Karpas-422 (cell line): ENCODE measurements at regions not wholly inside any gene's neighbourhood (a gene's known extent, or its start where the extent isn't known, plus 50 kb on each side); places are given as distances from the start of the nearest gene placed in this dataset.

Source experiments
- DNase-seq: peaks from one replicate; pipeline ENCODE4 v3.0.0-alpha.2; 2015
- H2AFZ ChIP-seq: fragments of 200-600 bp; sonication (generic); 2 replicates; pipeline ENCODE4 v1.6.1; 2014; ENCODE audit warnings: antibody characterized with exemption, low read length, mixed read lengths
- H3K27ac ChIP-seq: fragments of 200-600 bp; sonication (generic); 2 replicates; pipeline ENCODE4 v1.5.1; 2014; ENCODE audit warnings: mild to moderate bottlenecking, low read length, moderate library complexity
- H3K27me3 ChIP-seq: fragments of 200-600 bp; sonication (generic); 2 replicates; pipeline ENCODE4 v1.6.1; 2014; ENCODE audit warnings: low read length, mixed read lengths
- H3K36me3 ChIP-seq: fragments of 200-600 bp; sonication (generic); 2 replicates; pipeline ENCODE4 v1.6.1; 2014; ENCODE audit warnings: low read length, mixed read lengths; ENCODE audit not compliant: insufficient read depth
- H3K4me1 ChIP-seq: fragments of 200-600 bp; sonication (generic); 2 replicates; pipeline ENCODE4 v1.6.1; 2014; ENCODE audit warnings: mild to moderate bottlenecking, low read length, mixed read lengths
- H3K4me2 ChIP-seq: fragments of 200-600 bp; sonication (generic); 2 replicates; pipeline ENCODE4 v1.6.1; 2014; ENCODE audit warnings: low read length, low read depth, mild to moderate bottlenecking; ENCODE audit not compliant: poor library complexity, severe bottlenecking
- H3K4me3 ChIP-seq: fragments of 200-600 bp; sonication (generic); 2 replicates; pipeline ENCODE4 v1.5.1; 2014; ENCODE audit warnings: mild to moderate bottlenecking, antibody characterized with exemption, low read length, mixed read lengths
- H3K79me2 ChIP-seq: fragments of 200-600 bp; sonication (generic); 2 replicates; pipeline ENCODE4 v1.6.1; 2014; ENCODE audit warnings: mild to moderate bottlenecking, low read length, mixed read lengths
- H3K9ac ChIP-seq: fragments of 200-600 bp; sonication (generic); 2 replicates; pipeline ENCODE4 v1.6.0; 2014; ENCODE audit warnings: low read length
- H3K9me2 ChIP-seq: fragments of 200-600 bp; sonication (generic), shearing (Covaris generic); replicated peaks from 2 replicates; pipeline ENCODE4 v1.6.0; 2014; ENCODE audit warnings: mild to moderate bottlenecking, low read length, moderate library complexity; ENCODE audit not compliant: insufficient read depth
- H3K9me3 ChIP-seq: fragments of 300-700, 200-600 bp; sonication (generic); 2 replicates; pipeline ENCODE4 v1.6.1; 2014; ENCODE audit warnings: low read length, mixed read lengths
- H4K20me1 ChIP-seq: fragments of 200-600 bp; sonication (generic); 2 replicates; pipeline ENCODE4 v1.6.1; 2014; ENCODE audit warnings: mild to moderate bottlenecking, antibody characterized with exemption, low read length, low read depth; ENCODE audit not compliant: insufficient read depth

DNA sequence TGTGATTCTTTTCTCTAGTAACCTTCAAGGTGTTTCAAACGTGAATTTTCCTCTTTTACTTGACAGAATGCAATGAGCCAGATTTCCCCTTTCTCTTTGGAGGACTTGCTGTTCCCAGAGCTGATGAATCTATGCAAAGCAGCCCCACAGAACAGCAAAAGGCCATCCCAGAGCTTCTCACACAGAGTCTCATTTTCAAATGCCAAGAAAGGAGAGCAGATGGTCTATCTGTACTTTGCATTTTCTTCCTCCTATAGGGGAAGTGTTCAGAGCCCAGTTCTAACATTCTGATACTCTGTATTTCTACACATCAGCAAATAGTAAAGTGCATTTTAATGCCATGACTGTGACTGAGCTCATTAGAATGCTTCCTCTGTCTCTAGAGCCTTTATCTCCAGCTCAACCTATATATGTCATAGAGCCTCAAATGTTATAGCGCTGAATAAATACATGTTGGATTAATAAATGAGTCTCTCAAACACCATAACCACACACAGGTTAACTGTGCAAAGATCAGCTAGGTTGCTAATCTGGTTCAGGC is 81.8 kb upstream of the EYA4 start:
- Histone ChIP-seq H3K27me3 (no peaks in the 10 kb centered on the region), H2AFZ (no peak overlapping the region), H3K4me3 (no peak overlapping the region), H3K9me3 (no peaks in the 10 kb centered on the region), H3K36me3 (no peaks in the 10 kb centered on the region), H3K4me1 (no peaks in the 10 kb centered on the region), H3K4me2 (no peak overlapping the region), H3K9me2 (no peaks in the 10 kb centered on the region), H3K79me2 (no peaks in the 10 kb centered on the region), H4K20me1 (no peaks in the 10 kb centered on the region), H3K9ac (no peak overlapping the region), H3K27ac (no peak overlapping the region)
- no peak for DNase-seq

DNA sequence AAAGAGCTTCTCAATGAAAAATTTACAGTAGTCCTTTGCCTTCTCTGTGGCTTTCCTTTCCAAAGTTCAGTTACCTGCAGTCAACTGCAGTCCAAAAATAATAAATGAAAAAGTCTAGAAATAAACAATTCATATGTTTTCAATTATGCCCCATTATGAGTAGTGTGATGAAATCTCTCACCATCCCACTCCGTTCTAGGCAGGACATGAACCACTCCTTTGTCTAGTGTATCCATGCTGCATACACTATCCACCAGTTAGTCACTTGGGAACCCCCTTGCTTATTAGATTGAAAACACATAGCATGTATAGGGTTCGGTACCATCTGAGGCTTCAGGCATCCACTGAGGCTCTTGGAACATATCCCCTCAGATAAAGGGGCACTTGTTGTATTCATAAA is 80.6 kb upstream of the EYA4 start:
- Histone ChIP-seq H3K36me3 (no peaks in the 10 kb centered on the region), H3K9me2 (no peaks in the 10 kb centered on the region), H3K27ac (no peak overlapping the region)

DNA sequence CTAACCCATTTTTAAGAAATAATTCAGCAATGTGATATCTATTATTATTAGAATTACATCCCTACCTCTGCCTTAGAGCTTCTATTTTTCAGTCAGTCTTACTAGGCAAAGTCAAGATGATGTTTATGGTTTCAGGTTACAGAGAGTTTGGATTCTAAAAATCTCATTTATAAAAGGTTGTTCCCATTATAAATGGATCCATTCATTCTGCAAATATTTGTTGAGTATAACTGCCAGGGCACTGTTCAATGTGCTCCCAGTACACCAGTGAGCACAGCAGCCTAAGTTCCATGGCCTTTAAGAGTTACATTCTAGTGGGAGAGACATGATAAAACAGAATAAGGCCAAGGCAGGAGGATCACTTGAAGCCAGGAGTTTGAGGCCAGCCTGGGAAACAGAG is 75.9 kb upstream of the EYA4 start:
- no peaks in the 10 kb centered on the region for H3K9me2 ChIP-seq
- no peaks in the 10 kb centered on the region for H3K27me3 ChIP-seq
- H3K4me2 ChIP-seq = no peak overlapping the region
- H4K20me1 ChIP-seq = no peaks in the 10 kb centered on the region
- H3K27ac ChIP-seq = no peak overlapping the region
- no peak overlapping the region for H3K4me3 ChIP-seq
- no peaks in the 10 kb centered on the region for H3K4me1 ChIP-seq
- no peaks in the 10 kb centered on the region for H3K79me2 ChIP-seq
- H2AFZ ChIP-seq = no peak overlapping the region
- no peak overlapping the region for H3K9ac ChIP-seq
- DNase-seq = no peak
- no peaks in the 10 kb centered on the region for H3K9me3 ChIP-seq
- H3K36me3 ChIP-seq = no peaks in the 10 kb centered on the region

More for the DNA sequence above, 80.6 kb upstream of the EYA4 start:
- H3K4me2 ChIP-seq = no peak overlapping the region
- no peaks in the 10 kb centered on the region for H3K79me2 ChIP-seq
- no peak overlapping the region for H2AFZ ChIP-seq
- H4K20me1 ChIP-seq = no peaks in the 10 kb centered on the region
- H3K9me3 ChIP-seq = no peaks in the 10 kb centered on the region
- DNase-seq = no peak
- H3K27me3 ChIP-seq = no peaks in the 10 kb centered on the region
- H3K4me3 ChIP-seq = no peak overlapping the region
- H3K4me1 ChIP-seq = no peaks in the 10 kb centered on the region
- H3K9ac ChIP-seq = no peak overlapping the region

- Histone ChIP-seq H4K20me1 (no peaks in the 10 kb centered on the region), H3K4me3 (no peak overlapping the region), H3K4me1 (no peaks in the 10 kb centered on the region), H3K27ac (no peak overlapping the region), H3K36me3 (no peaks in the 10 kb centered on the region), H3K27me3 (no peaks in the 10 kb centered on the region), H3K79me2 (no peaks in the 10 kb centered on the region), H3K9ac (no peak overlapping the region), H3K4me2 (no peak overlapping the region), H3K9me2 (no peaks in the 10 kb centered on the region), H3K9me3 (no peaks in the 10 kb centered on the region), H2AFZ (no peak overlapping the region)
- no peak for DNase-seq
These were observed 74.4 kb upstream of the EYA4 start for GRCh38 chr6:133166766-133167165.

- Histone ChIP-seq H3K36me3 (no peaks in the 10 kb centered on the region), H4K20me1 (no peaks in the 10 kb centered on the region), H3K27ac (no peak overlapping the region), H3K9me3 (no peaks in the 10 kb centered on the region), H3K79me2 (no peaks in the 10 kb centered on the region), H3K9me2 (no peaks in the 10 kb centered on the region), H3K4me1 (no peaks in the 10 kb centered on the region), H3K27me3 (no peaks in the 10 kb centered on the region), H2AFZ (no peak overlapping the region), H3K4me3 (no peak overlapping the region), H3K9ac (no peak overlapping the region), H3K4me2 (no peak overlapping the region)
- no peak for DNase-seq
These were observed 71.3 kb upstream of the EYA4 start for GRCh38 chr6:133169901-133170300.

DNA sequence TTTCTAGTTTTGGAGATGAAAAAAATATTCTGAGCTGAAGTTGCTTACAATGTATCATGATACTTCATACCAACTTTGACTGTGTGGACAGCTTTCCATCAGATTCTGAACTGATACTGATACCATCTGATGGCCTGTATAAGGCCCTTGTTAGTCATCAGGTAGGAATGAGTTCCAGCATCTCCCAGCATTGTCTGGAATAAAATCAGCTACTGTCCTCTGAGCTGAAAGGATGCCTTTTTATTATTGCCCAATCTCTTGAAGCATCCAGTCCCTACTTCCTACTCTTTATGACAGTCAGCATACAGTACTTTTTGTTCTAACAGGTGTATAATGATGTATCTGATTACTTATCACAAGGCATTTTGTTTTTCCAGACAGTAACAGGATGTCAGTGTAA is 70.6 kb upstream of the EYA4 start:
- H3K27me3 ChIP-seq = no peaks in the 10 kb centered on the region
- no peak overlapping the region for H3K9ac ChIP-seq
- H3K36me3 ChIP-seq = no peaks in the 10 kb centered on the region
- H3K4me1 ChIP-seq = no peaks in the 10 kb centered on the region
- H3K9me3 ChIP-seq = no peaks in the 10 kb centered on the region
- H3K79me2 ChIP-seq = no peaks in the 10 kb centered on the region
- no peak overlapping the region for H3K4me2 ChIP-seq
- H3K27ac ChIP-seq = no peak overlapping the region
- H2AFZ ChIP-seq = no peak overlapping the region
- no peaks in the 10 kb centered on the region for H3K9me2 ChIP-seq
- H4K20me1 ChIP-seq = no peaks in the 10 kb centered on the region
- H3K4me3 ChIP-seq = no peak overlapping the region
- DNase-seq = no peak

DNA sequence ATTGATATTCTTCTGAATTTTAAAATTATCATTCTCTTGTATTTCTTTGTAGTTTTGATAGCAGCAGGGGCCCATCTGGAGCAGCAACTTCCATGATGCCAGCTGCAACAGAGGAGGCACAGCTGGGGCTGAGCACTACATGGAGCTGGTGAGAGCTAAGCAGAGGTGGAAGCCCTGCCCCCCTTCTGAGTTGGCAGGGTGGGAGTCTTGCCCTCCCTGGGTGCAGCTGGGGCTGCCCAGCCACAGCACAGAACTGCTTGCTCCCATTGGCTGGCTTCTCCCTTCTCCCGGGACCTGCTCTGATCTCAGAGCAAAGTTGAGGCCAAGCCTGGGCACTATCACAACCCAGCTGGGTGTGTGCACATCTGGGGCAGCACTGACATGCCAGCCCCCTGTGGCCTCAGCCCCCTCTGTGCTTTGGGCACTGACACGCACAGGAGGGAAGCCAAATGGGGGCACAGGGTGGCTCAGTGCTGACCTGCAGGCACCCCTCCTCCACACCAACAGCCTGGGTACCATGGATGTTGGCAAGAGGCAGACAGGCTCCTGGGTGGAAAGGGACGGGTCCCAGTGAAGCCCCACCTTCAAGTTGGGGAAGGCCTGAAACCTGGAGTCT is 69.1 kb upstream of the EYA4 start:
- Histone ChIP-seq H3K4me3 (no peak overlapping the region), H4K20me1 (no peaks in the 10 kb centered on the region)

GRCh38 chr6:133173276-133173675 is 67.9 kb upstream of the EYA4 start:
- Histone ChIP-seq H3K9me2 (no peaks in the 10 kb centered on the region), H3K27ac (no peak overlapping the region), H4K20me1 (no peaks in the 10 kb centered on the region), H3K36me3 (no peaks in the 10 kb centered on the region), H3K9ac (no peak overlapping the region), H3K4me1 (no peaks in the 10 kb centered on the region), H3K79me2 (no peaks in the 10 kb centered on the region), H3K4me3 (no peak overlapping the region), H2AFZ (no peak overlapping the region), H3K27me3 (no peaks in the 10 kb centered on the region), H3K9me3 (no peaks in the 10 kb centered on the region), H3K4me2 (no peak overlapping the region)
- no peak for DNase-seq

More for the DNA sequence above, 69.1 kb upstream of the EYA4 start:
- no peak overlapping the region for H3K27ac ChIP-seq
- H3K9me3 ChIP-seq = no peaks in the 10 kb centered on the region
- H3K79me2 ChIP-seq = no peaks in the 10 kb centered on the region
- no peak overlapping the region for H3K4me2 ChIP-seq
- H3K36me3 ChIP-seq = no peaks in the 10 kb centered on the region
- no peaks in the 10 kb centered on the region for H3K27me3 ChIP-seq
- no peaks in the 10 kb centered on the region for H3K4me1 ChIP-seq
- DNase-seq = no peak
- no peak overlapping the region for H3K9ac ChIP-seq
- H2AFZ ChIP-seq = no peak overlapping the region
- no peaks in the 10 kb centered on the region for H3K9me2 ChIP-seq
